Uterus (tissue), 2 donors: ENCODE measurements at regions not wholly inside any gene's neighbourhood (a gene's known extent, or its start where the extent isn't known, plus 50 kb on each side); places are given as distances from the start of the nearest gene placed in this dataset.

Experiments
- POLR2A ChIP-seq, 2 donors: fragments of 450-650 bp; IDR thresholded peaks; one replicate each; pipeline ENCODE4 v1.6.1; 2016; ENCODE audit warnings: antibody characterized with exemption in 2 of 2, mild to moderate bottlenecking in 1 of 2, moderate library complexity in 1 of 2
- TF ChIP-seq, protein P1 (sequence below), 4 experiments: fragments of 200-600 bp in 2 of 4; fragments of 450-650 bp in 2 of 4; sonication (generic) in 2 of 4; IDR thresholded peaks; one replicate each; pipeline ENCODE4 v1.5.1; 2016 to 2019; ENCODE audit warnings: antibody characterized with exemption in 4 of 4, mild to moderate bottlenecking in 2 of 4, moderate library complexity in 1 of 4

DNA sequence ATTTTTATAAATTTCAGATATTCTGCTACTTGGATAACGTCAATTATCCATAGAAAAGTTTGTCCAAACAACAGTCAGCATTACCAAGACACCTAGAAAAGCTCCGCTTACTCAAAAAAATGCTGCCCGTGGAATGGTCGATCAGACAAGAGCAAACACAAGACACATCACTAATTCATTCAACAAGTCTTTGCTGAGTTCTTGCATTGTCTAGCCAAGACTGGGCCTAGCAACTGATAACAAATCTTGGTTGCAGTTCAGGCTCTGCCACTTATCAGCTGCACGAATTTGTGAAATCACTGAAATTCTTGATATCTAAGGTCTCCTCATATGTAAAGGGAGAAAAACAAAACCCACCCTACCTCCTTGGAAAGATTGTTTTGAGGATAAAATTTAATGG lies 168.3 kb downstream of the AKR1D1 start:
- TF ChIP-seq, protein P1, sequence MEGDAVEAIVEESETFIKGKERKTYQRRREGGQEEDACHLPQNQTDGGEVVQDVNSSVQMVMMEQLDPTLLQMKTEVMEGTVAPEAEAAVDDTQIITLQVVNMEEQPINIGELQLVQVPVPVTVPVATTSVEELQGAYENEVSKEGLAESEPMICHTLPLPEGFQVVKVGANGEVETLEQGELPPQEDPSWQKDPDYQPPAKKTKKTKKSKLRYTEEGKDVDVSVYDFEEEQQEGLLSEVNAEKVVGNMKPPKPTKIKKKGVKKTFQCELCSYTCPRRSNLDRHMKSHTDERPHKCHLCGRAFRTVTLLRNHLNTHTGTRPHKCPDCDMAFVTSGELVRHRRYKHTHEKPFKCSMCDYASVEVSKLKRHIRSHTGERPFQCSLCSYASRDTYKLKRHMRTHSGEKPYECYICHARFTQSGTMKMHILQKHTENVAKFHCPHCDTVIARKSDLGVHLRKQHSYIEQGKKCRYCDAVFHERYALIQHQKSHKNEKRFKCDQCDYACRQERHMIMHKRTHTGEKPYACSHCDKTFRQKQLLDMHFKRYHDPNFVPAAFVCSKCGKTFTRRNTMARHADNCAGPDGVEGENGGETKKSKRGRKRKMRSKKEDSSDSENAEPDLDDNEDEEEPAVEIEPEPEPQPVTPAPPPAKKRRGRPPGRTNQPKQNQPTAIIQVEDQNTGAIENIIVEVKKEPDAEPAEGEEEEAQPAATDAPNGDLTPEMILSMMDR (IDR thresholded peaks at IDR 0.05), result no peak
- TF ChIP-seq POLR2A (IDR thresholded peaks at IDR 0.05), result no peak
